ENCODE measurements at regions not wholly inside any gene's neighbourhood (a gene's known extent, or its start where the extent isn't known, plus 50 kb on each side); places are given as distances from the start of the nearest gene placed in this dataset.

- no peak for DNase-seq
Observed at GRCh38 chr17:56096026-56096810, 57.1 kb upstream of the ANKFN1 start.

DNA sequence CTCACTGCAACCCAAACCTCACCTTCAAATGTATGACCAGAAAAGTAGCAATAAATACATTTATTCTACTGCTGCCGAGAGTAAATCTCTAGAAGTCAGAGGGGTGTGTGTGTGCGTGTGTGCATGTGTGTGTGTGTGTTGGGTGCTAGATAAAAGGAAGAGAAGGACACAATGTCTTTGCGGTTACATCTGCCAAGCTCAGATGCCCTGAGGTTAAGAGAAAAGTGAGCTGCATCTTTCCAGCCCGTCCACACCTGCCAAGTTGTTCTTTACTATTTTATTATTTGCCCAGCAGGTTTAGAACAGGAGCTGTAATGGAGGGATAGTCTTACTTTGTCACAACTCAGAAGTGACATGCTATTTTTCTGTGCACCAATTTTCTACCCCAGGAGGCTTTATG is 54.5 kb upstream of the ANKFN1 start:
- DNase-seq = no peak

DNA sequence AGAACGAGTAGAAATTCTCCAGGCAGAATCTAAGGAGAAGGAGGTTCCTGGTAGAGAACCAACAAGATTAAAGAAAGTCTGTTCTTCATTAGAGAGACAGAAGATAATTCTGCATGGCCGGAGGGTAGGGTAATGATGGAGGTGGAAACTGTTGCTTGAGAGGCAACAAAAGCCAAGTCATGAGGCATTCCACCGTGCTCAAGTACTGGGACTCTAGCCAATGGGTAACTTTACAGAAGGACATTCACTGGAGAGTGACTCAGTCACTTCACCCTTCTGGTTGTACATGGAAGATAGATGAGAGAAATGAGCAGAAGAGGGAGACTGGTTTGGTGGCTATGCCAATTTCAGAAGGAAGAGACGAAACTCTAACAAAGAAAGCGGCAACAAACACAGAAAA is 53.6 kb upstream of the ANKFN1 start:
- DNase-seq = no peak

Measured in tongue (tissue), 1 donor.